Erythroblast (primary cell): ENCODE measurements at regions not wholly inside any gene's neighbourhood (a gene's known extent, or its start where the extent isn't known, plus 50 kb on each side); places are given as distances from the start of the nearest gene placed in this dataset.
"Not testable (repeated sequence)": the region's sequence is repeated elsewhere in the genome, so short reads cannot be mapped to it uniquely, and the experiment has no call there.

ENCODE experiments used
- DNase-seq, 2 experiments: peaks; one replicate each; lab custom pipeline; 2025; lab: John Stamatoyannopoulos, UW
- GATA1 ChIP-seq: IDR thresholded peaks from 2 replicates; pipeline ENCODE4 v1.6.1; 2011; ENCODE audit warnings: low read depth, mild to moderate bottlenecking, control low read depth, low read length, moderate library complexity
- POLR2A ChIP-seq: IDR thresholded peaks from 2 replicates; pipeline ENCODE4 v1.6.1; 2011; ENCODE audit warnings: mild to moderate bottlenecking, low read length

GRCh38 chr2:226300196-226300886 lies 499.3 kb downstream of the IRS1 start:
- DNase-seq = no peak
- no peak for TF ChIP-seq POLR2A
- TF ChIP-seq GATA1 = no peak

- TF ChIP-seq POLR2A = no peak
- TF ChIP-seq GATA1 = no peak
- DNase-seq = no peak
Measured at GRCh38 chr2:226299771-226300170, 499.8 kb downstream of the IRS1 start.

- DNase-seq = no peak
Measured at GRCh38 chr2:226295681-226296080, 503.9 kb downstream of the IRS1 start.

GRCh38 chr2:226295123-226295522 lies 504.5 kb downstream of the IRS1 start:
- DNase-seq = no peak
- TF ChIP-seq GATA1 (no peak), POLR2A (no peak)

More at GRCh38 chr2:226295681-226296080, 503.9 kb downstream of the IRS1 start:
- TF ChIP-seq POLR2A = no peak
- no peak for TF ChIP-seq GATA1

- not testable (repeated sequence) for DNase-seq
Measured at GRCh38 chr2:226291281-226291680, 508.3 kb downstream of the IRS1 start.

- no peak for TF ChIP-seq GATA1
- DNase-seq = no peak
Measured at GRCh38 chr2:226286916-226287315, 512.7 kb downstream of the IRS1 start.

GRCh38 chr2:226283796-226284195 lies 515.8 kb downstream of the IRS1 start:
- DNase-seq = no peak
- TF ChIP-seq POLR2A (no peak), GATA1 (no peak)

GRCh38 chr2:226282151-226282550 lies 517.5 kb downstream of the IRS1 start:
- TF ChIP-seq GATA1 (no peak), POLR2A (no peak)
- no peak for DNase-seq

GRCh38 chr2:226280136-226280535 lies 519.5 kb downstream of the IRS1 start:
- not testable (repeated sequence) for DNase-seq

- no peak for TF ChIP-seq POLR2A
- no peak for TF ChIP-seq GATA1
- DNase-seq = no peak
Measured at GRCh38 chr2:226275215-226275614, 524.4 kb downstream of the IRS1 start.

- no peak for DNase-seq
- TF ChIP-seq POLR2A (no peak), GATA1 (no peak)
Measured at GRCh38 chr2:226274143-226274542, 525.5 kb downstream of the IRS1 start.

GRCh38 chr2:226273440-226273839 lies 526.2 kb downstream of the IRS1 start:
- no peak for TF ChIP-seq POLR2A
- TF ChIP-seq GATA1 = no peak
- DNase-seq = no peak

GRCh38 chr2:226272435-226272834 lies 527.2 kb downstream of the IRS1 start:
- no peak for TF ChIP-seq POLR2A
- no peak for TF ChIP-seq GATA1

GRCh38 chr2:226270285-226271058 lies 529.1 kb downstream of the IRS1 start:
- no peak for TF ChIP-seq GATA1
- TF ChIP-seq POLR2A = no peak
- DNase-seq = no peak

More at GRCh38 chr2:226272435-226272834, 527.2 kb downstream of the IRS1 start:
- no peak for DNase-seq
